ENCODE measurements at regions not wholly inside any gene's neighbourhood (a gene's known extent, or its start where the extent isn't known, plus 50 kb on each side); places are given as distances from the start of the nearest gene placed in this dataset.

GRCh38 chr5:25027061-25027460 is 382.3 kb upstream of the CDH10 start:
- TF ChIP-seq CTCF (conservative IDR thresholded peaks at IDR 0.05; ENCODE audit: control insufficient read depth, insufficient read depth, low read depth, low read length), result no peak
- DNase-seq (ENCODE audit: low read depth), result no peak
- H3K4me3 ChIP-seq (ENCODE audit: control insufficient read depth, low read depth, low read length), result no peak overlapping the region

- no peak for DNase-seq (ENCODE audit: low read depth)
- no peak for TF ChIP-seq CTCF (conservative IDR thresholded peaks at IDR 0.05; ENCODE audit: control insufficient read depth, insufficient read depth, low read depth, low read length)
- no peak overlapping the region for H3K4me3 ChIP-seq (ENCODE audit: control insufficient read depth, low read depth, low read length)
These were observed 381.1 kb upstream of the CDH10 start for GRCh38 chr5:25025831-25026230.

- TF ChIP-seq CTCF (conservative IDR thresholded peaks at IDR 0.05; ENCODE audit: control insufficient read depth, insufficient read depth, low read depth, low read length), result no peak
- DNase-seq (ENCODE audit: low read depth), result no peak
- no peak overlapping the region for H3K4me3 ChIP-seq (ENCODE audit: control insufficient read depth, low read depth, low read length)
These were observed 375.7 kb upstream of the CDH10 start for GRCh38 chr5:25020454-25020853.

GRCh38 chr5:25009063-25009462 is 364.3 kb upstream of the CDH10 start:
- no peak for DNase-seq (ENCODE audit: low read depth)
- H3K4me3 ChIP-seq (ENCODE audit: control insufficient read depth, low read depth, low read length), result no peak overlapping the region
- TF ChIP-seq CTCF (conservative IDR thresholded peaks at IDR 0.05; ENCODE audit: control insufficient read depth, insufficient read depth, low read depth, low read length), result no peak

GRCh38 chr5:25006734-25007133 is 362.0 kb upstream of the CDH10 start:
- TF ChIP-seq CTCF (conservative IDR thresholded peaks at IDR 0.05; ENCODE audit: control insufficient read depth, insufficient read depth, low read depth, low read length), result no peak
- H3K4me3 ChIP-seq (ENCODE audit: control insufficient read depth, low read depth, low read length), result no peak overlapping the region
- DNase-seq (ENCODE audit: low read depth), result no peak

- no peak overlapping the region for H3K4me3 ChIP-seq (ENCODE audit: control insufficient read depth, low read depth, low read length)
- no peak for TF ChIP-seq CTCF (conservative IDR thresholded peaks at IDR 0.05; ENCODE audit: control insufficient read depth, insufficient read depth, low read depth, low read length)
- DNase-seq (ENCODE audit: low read depth), result no peak
These were observed 361.5 kb upstream of the CDH10 start for GRCh38 chr5:25006237-25006636.

- no peak for DNase-seq (ENCODE audit: low read depth)
- H3K4me3 ChIP-seq (ENCODE audit: control insufficient read depth, low read depth, low read length), result no peak overlapping the region
- no peak for TF ChIP-seq CTCF (conservative IDR thresholded peaks at IDR 0.05; ENCODE audit: control insufficient read depth, insufficient read depth, low read depth, low read length)
These were observed 360.7 kb upstream of the CDH10 start for GRCh38 chr5:25005431-25005830.

All from fibroblast of mammary gland (primary cell).